Type B pancreatic cell (in vitro differentiated cells): ENCODE measurements at regions not wholly inside any gene's neighbourhood (a gene's known extent, or its start where the extent isn't known, plus 50 kb on each side); places are given as distances from the start of the nearest gene placed in this dataset.

Experiments used
- DNase-seq: peaks from one replicate; pipeline ENCODE4 v3.0.0; 2021; ENCODE audit warnings: mixed read lengths; ENCODE audit not compliant: unreplicated experiment; ENCODE audit errors: extremely low spot score
- H3K27ac Mint-ChIP-seq: 2 replicates; pipeline ENCODE4 v1.8.0; 2021; ENCODE audit warnings: mild to moderate bottlenecking, mixed read lengths
- H3K27me3 Mint-ChIP-seq: 2 replicates; pipeline ENCODE4 v1.8.0; 2021; ENCODE audit warnings: mixed read lengths
- H3K36me3 Mint-ChIP-seq: 2 replicates; pipeline ENCODE4 v1.8.0; 2021; ENCODE audit warnings: mixed read lengths
- H3K4me1 Mint-ChIP-seq: one replicate; pipeline ENCODE4 v1.8.0; 2021; ENCODE audit warnings: mixed read lengths; ENCODE audit not compliant: unreplicated experiment
- H3K4me3 Mint-ChIP-seq: 2 replicates; pipeline ENCODE4 v1.8.0; 2021; ENCODE audit warnings: mild to moderate bottlenecking, mixed read lengths
- H3K9me3 Mint-ChIP-seq: 2 replicates; pipeline ENCODE4 v1.8.0; 2021; ENCODE audit warnings: mixed read lengths
- TF ChIP-seq, protein P1 (sequence below): fragments of 200-600 bp; sonication (generic); conservative IDR thresholded peaks from 2 replicates; pipeline ENCODE4 v1.5.0; 2021; ENCODE audit warnings: antibody characterized with exemption, mild to moderate bottlenecking

- Mint-ChIP-seq H3K27me3 (no peaks in the 10 kb centered on the region), H3K27ac (no peak overlapping the region), H3K36me3 (no peaks in the 10 kb centered on the region), H3K4me3 (no peak overlapping the region), H3K9me3 (no peaks in the 10 kb centered on the region), H3K4me1 (no peaks in the 10 kb centered on the region)
- TF ChIP-seq, protein P1, sequence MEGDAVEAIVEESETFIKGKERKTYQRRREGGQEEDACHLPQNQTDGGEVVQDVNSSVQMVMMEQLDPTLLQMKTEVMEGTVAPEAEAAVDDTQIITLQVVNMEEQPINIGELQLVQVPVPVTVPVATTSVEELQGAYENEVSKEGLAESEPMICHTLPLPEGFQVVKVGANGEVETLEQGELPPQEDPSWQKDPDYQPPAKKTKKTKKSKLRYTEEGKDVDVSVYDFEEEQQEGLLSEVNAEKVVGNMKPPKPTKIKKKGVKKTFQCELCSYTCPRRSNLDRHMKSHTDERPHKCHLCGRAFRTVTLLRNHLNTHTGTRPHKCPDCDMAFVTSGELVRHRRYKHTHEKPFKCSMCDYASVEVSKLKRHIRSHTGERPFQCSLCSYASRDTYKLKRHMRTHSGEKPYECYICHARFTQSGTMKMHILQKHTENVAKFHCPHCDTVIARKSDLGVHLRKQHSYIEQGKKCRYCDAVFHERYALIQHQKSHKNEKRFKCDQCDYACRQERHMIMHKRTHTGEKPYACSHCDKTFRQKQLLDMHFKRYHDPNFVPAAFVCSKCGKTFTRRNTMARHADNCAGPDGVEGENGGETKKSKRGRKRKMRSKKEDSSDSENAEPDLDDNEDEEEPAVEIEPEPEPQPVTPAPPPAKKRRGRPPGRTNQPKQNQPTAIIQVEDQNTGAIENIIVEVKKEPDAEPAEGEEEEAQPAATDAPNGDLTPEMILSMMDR, result no peak
- DNase-seq, result no peak
Observed at GRCh38 chr3:76178412-76178811, 393.1 kb upstream of the ZNF717 start.

- H3K27me3 Mint-ChIP-seq, result no peaks in the 10 kb centered on the region
- no peaks in the 10 kb centered on the region for H3K9me3 Mint-ChIP-seq
- H3K27ac Mint-ChIP-seq, result no peak overlapping the region
- TF ChIP-seq, protein P1, result no peak
- H3K4me1 Mint-ChIP-seq, result no peaks in the 10 kb centered on the region
- H3K36me3 Mint-ChIP-seq, result no peaks in the 10 kb centered on the region
- DNase-seq, result no peak
- no peak overlapping the region for H3K4me3 Mint-ChIP-seq
Observed at GRCh38 chr3:76181213-76181612, 395.9 kb upstream of the ZNF717 start.

DNA sequence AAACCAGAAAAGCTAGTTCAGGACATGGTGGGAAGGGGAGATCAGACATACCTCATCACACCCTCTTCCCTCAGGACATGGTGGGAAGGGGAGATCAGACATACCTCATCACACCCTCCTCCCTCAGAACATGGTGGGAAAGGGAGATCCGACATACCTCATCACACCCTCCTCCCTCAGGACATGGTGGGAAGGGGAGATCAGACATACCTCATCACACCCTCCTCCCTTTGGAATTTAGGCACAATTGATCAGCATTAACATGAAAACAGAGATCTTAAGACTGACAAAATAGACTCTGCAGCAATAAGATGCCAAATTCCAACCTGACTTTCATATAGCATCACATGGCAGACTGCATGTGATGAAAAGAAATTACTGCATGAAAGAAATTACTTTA is 412.7 kb upstream of the ZNF717 start:
- TF ChIP-seq, protein P1, result no peak
- no peak for DNase-seq
- Mint-ChIP-seq H3K36me3 (no peaks in the 10 kb centered on the region), H3K4me1 (no peaks in the 10 kb centered on the region), H3K4me3 (no peak overlapping the region), H3K9me3 (no peaks in the 10 kb centered on the region), H3K27me3 (no peaks in the 10 kb centered on the region), H3K27ac (peak overlapping the region; percentile 52)

GRCh38 chr3:76199382-76199781 is 414.0 kb upstream of the ZNF717 start:
- no peak overlapping the region for H3K27ac Mint-ChIP-seq
- no peak for DNase-seq
- H3K27me3 Mint-ChIP-seq, result no peaks in the 10 kb centered on the region
- H3K4me3 Mint-ChIP-seq, result no peak overlapping the region
- no peaks in the 10 kb centered on the region for H3K9me3 Mint-ChIP-seq
- H3K36me3 Mint-ChIP-seq, result no peaks in the 10 kb centered on the region
- TF ChIP-seq, protein P1, result no peak
- no peaks in the 10 kb centered on the region for H3K4me1 Mint-ChIP-seq

DNA sequence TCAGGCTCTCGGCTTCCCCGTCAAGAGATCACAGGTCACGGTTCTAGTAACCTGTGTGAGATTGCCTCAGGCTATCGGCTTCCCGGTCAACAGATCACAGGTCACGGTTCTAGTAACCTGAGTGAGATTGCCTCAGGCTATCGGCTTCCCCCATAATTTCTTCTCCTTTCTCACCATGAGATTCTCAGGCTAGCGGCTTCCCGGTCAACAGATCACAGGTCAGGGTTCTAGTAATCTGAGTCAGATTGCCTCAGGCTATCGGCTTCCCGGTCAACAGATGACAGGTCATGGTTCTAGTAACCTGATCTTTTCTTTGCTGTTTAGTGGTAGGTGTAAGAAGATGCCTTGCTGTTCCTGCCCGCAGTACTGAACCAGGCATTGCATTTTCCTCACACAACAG is 418.2 kb upstream of the ZNF717 start:
- no peaks in the 10 kb centered on the region for H3K4me1 Mint-ChIP-seq
- H3K27me3 Mint-ChIP-seq, result no peaks in the 10 kb centered on the region
- H3K9me3 Mint-ChIP-seq, result no peaks in the 10 kb centered on the region
- H3K27ac Mint-ChIP-seq, result no peak overlapping the region
- DNase-seq, result no peak
- TF ChIP-seq, protein P1, result no peak
- H3K36me3 Mint-ChIP-seq, result no peaks in the 10 kb centered on the region
- no peak overlapping the region for H3K4me3 Mint-ChIP-seq

- no peaks in the 10 kb centered on the region for H3K36me3 Mint-ChIP-seq
- H3K4me3 Mint-ChIP-seq, result no peak overlapping the region
- TF ChIP-seq, protein P1, result no peak
- no peak overlapping the region for H3K27ac Mint-ChIP-seq
- DNase-seq, result no peak
- no peaks in the 10 kb centered on the region for H3K4me1 Mint-ChIP-seq
- H3K27me3 Mint-ChIP-seq, result no peaks in the 10 kb centered on the region
- H3K9me3 Mint-ChIP-seq, result no peaks in the 10 kb centered on the region
Observed at GRCh38 chr3:76206346-76206745, 421.0 kb upstream of the ZNF717 start.
